Neural cell (in vitro differentiated cells): ENCODE measurements at regions not wholly inside any gene's neighbourhood (a gene's known extent, or its start where the extent isn't known, plus 50 kb on each side); places are given as distances from the start of the nearest gene placed in this dataset.

Source experiments
- H2AFZ ChIP-seq: fragments of 200-600, 300-800 bp; sonication (generic), shearing (Covaris generic); 2 replicates; pipeline ENCODE4 v1.6.0; 2014; ENCODE audit warnings: low read depth, mild to moderate bottlenecking, antibody characterized with exemption, low read length, moderate library complexity
- H3F3A ChIP-seq: fragments of 200-600 bp; shearing (Covaris generic); 2 replicates; pipeline ENCODE4 v1.6.1; 2016; ENCODE audit warnings: mild to moderate bottlenecking, moderate library complexity, mixed read lengths, antibody characterized with exemption, low read length; ENCODE audit not compliant: insufficient read depth, poor library complexity, severe bottlenecking
- H3K27ac ChIP-seq: fragments of 200-600, 300-800 bp; sonication (generic), shearing (Covaris generic); 2 replicates; pipeline ENCODE4 v1.5.1; 2014; ENCODE audit warnings: mild to moderate bottlenecking, low read length, moderate library complexity
- H3K27me3 ChIP-seq: fragments of 300-800, 200-600 bp; sonication (generic), shearing (Covaris generic); 2 replicates; pipeline ENCODE4 v1.6.0; 2014; ENCODE audit warnings: mild to moderate bottlenecking, low read depth, low read length, moderate library complexity; ENCODE audit not compliant: insufficient read depth
- H3K36me3 ChIP-seq: fragments of 300-800, 200-600 bp; sonication (generic), shearing (Covaris generic); 2 replicates; pipeline ENCODE4 v1.5.1; 2014; ENCODE audit warnings: mild to moderate bottlenecking, antibody characterized with exemption, low read length, moderate library complexity; ENCODE audit not compliant: insufficient read depth
- H3K4me2 ChIP-seq: fragments of 300-800, 200-600 bp; sonication (generic), shearing (Covaris generic); 2 replicates; pipeline ENCODE4 v1.6.0; 2014; ENCODE audit warnings: mild to moderate bottlenecking, low read length
- H3K4me3 ChIP-seq: fragments of 300-800, 200-600 bp; sonication (generic), shearing (Covaris generic); 2 replicates; pipeline ENCODE4 v1.5.1; 2014; ENCODE audit warnings: mild to moderate bottlenecking, low read length, moderate library complexity
- H3K79me2 ChIP-seq: fragments of 200-600 bp; shearing (Covaris generic); replicated peaks from 2 replicates; pipeline ENCODE4 v1.6.0; 2014; ENCODE audit warnings: mild to moderate bottlenecking, low read length, moderate library complexity; ENCODE audit not compliant: insufficient read depth
- H3K9ac ChIP-seq: fragments of 300-800, 200-600 bp; sonication (generic), shearing (Covaris generic); 2 replicates; pipeline ENCODE4 v1.6.1; 2016; ENCODE audit warnings: mild to moderate bottlenecking, low read length, mixed read lengths
- H3K9me2 ChIP-seq: fragments of 200-600 bp; shearing (Covaris generic); 2 replicates; pipeline ENCODE4 v1.6.1; 2016; ENCODE audit warnings: mild to moderate bottlenecking, low read length, mixed read lengths; ENCODE audit not compliant: insufficient read depth
- H3K9me3 ChIP-seq: fragments of 200-600, 300-800 bp; sonication (generic), shearing (Covaris generic); 2 replicates; pipeline ENCODE4 v1.6.1; 2016; ENCODE audit warnings: mild to moderate bottlenecking, mixed run types, low read length, moderate library complexity, mixed read lengths
- H4K20me1 ChIP-seq: fragments of 200-600 bp; shearing (Covaris generic); 2 replicates; pipeline ENCODE4 v1.6.1; 2016; ENCODE audit warnings: mild to moderate bottlenecking, mixed run types; ENCODE audit not compliant: insufficient read depth
- CTCF ChIP-seq: fragments of 450-650 bp; IDR thresholded peaks from 2 replicates; pipeline ENCODE4 v1.5.1; 2014; ENCODE audit warnings: antibody characterized with exemption, mild to moderate bottlenecking, moderate library complexity; ENCODE audit not compliant: poor library complexity, severe bottlenecking
- EP300 ChIP-seq: fragments of 450-650 bp; conservative IDR thresholded peaks from 2 replicates; pipeline ENCODE4 v1.6.1; 2014; ENCODE audit warnings: antibody characterized with exemption, mild to moderate bottlenecking, moderate library complexity; ENCODE audit not compliant: poor library complexity, severe bottlenecking
- EZH2 ChIP-seq: fragments of 200-600, 300-800 bp; shearing (Covaris generic), sonication (generic); IDR thresholded peaks from 2 replicates; pipeline ENCODE4 v1.6.1; 2014; ENCODE audit warnings: antibody characterized with exemption, low read length, borderline replicate concordance, mild to moderate bottlenecking; ENCODE audit not compliant: insufficient read depth, poor library complexity, severe bottlenecking
- MXI1 ChIP-seq: fragments of 450-650 bp; conservative IDR thresholded peaks from 2 replicates; pipeline ENCODE4 v1.6.1; 2014; ENCODE audit warnings: antibody characterized with exemption, mild to moderate bottlenecking; ENCODE audit not compliant: poor library complexity, severe bottlenecking
- POLR2AphosphoS5 ChIP-seq: IDR thresholded peaks from 2 replicates; pipeline ENCODE4 v1.6.1; 2012
- RAD21 ChIP-seq: fragments of 450-650 bp; conservative IDR thresholded peaks from 2 replicates; pipeline ENCODE4 v1.6.1; 2014; ENCODE audit warnings: antibody characterized with exemption, mild to moderate bottlenecking, moderate library complexity
- REST ChIP-seq: IDR thresholded peaks from 2 replicates; pipeline ENCODE4 v1.6.1; 2012; ENCODE audit warnings: borderline replicate concordance
- SMC3 ChIP-seq: fragments of 450-650 bp; conservative IDR thresholded peaks from 2 replicates; pipeline ENCODE4 v1.6.1; 2014; ENCODE audit warnings: antibody characterized with exemption, mild to moderate bottlenecking, moderate library complexity; ENCODE audit not compliant: poor library complexity
- TAF1 ChIP-seq: IDR thresholded peaks from 2 replicates; pipeline ENCODE4 v1.6.1; 2012; ENCODE audit warnings: low read depth

GRCh38 chr21:28754862-28755261, 237.8 kb downstream of the LTN1 start:
- Histone ChIP-seq H3K27ac (no peak overlapping the region), H3K79me2 (no peaks in the 10 kb centered on the region), H2AFZ (no peak overlapping the region), H4K20me1 (no peaks in the 10 kb centered on the region), H3K4me3 (no peak overlapping the region), H3K27me3 (no peaks in the 10 kb centered on the region), H3K4me2 (no peak overlapping the region), H3K36me3 (no peaks in the 10 kb centered on the region), H3K9ac (no peak overlapping the region), H3K9me3 (no peaks in the 10 kb centered on the region), H3F3A (no peaks in the 10 kb centered on the region), H3K9me2 (no peaks in the 10 kb centered on the region)
- TF ChIP-seq TAF1: no peak
- TF ChIP-seq SMC3: no peak
- TF ChIP-seq EZH2: no peak
- no peak for TF ChIP-seq CTCF
- TF ChIP-seq REST: no peak
- TF ChIP-seq POLR2AphosphoS5: no peak
- no peak for TF ChIP-seq MXI1
- no peak for TF ChIP-seq EP300
- TF ChIP-seq RAD21: no peak

- H3K27ac ChIP-seq: no peak overlapping the region
- no peak overlapping the region for H3K4me2 ChIP-seq
- H3K9ac ChIP-seq: no peak overlapping the region
- no peaks in the 10 kb centered on the region for H3K36me3 ChIP-seq
- H4K20me1 ChIP-seq: no peaks in the 10 kb centered on the region
- no peaks in the 10 kb centered on the region for H3K9me2 ChIP-seq
- no peak overlapping the region for H2AFZ ChIP-seq
- TF ChIP-seq EP300 (no peak), EZH2 (no peak), MXI1 (no peak), REST (no peak), RAD21 (no peak), SMC3 (no peak), TAF1 (no peak), CTCF (no peak), POLR2AphosphoS5 (no peak)
- H3K27me3 ChIP-seq: no peaks in the 10 kb centered on the region
- no peak overlapping the region for H3K4me3 ChIP-seq
- no peaks in the 10 kb centered on the region for H3K79me2 ChIP-seq
- no peaks in the 10 kb centered on the region for H3K9me3 ChIP-seq
- no peaks in the 10 kb centered on the region for H3F3A ChIP-seq
These were observed 238.5 kb downstream of the LTN1 start for GRCh38 chr21:28754127-28754611.
